GM04504 (cell line): ENCODE measurements at regions not wholly inside any gene's neighbourhood (a gene's known extent, or its start where the extent isn't known, plus 50 kb on each side); places are given as distances from the start of the nearest gene placed in this dataset.
A peak's percentile ranks its signal among the peaks of the same experiment; 100 is the strongest.
"Not testable (repeated sequence)": the region's sequence is repeated elsewhere in the genome, so short reads cannot be mapped to it uniquely, and the experiment has no call there.

ENCODE experiments used
- DNase-seq: peaks from one replicate; pipeline ENCODE4 v3.0.0-alpha.2; 2012; ENCODE audit warnings: low read depth

DNA sequence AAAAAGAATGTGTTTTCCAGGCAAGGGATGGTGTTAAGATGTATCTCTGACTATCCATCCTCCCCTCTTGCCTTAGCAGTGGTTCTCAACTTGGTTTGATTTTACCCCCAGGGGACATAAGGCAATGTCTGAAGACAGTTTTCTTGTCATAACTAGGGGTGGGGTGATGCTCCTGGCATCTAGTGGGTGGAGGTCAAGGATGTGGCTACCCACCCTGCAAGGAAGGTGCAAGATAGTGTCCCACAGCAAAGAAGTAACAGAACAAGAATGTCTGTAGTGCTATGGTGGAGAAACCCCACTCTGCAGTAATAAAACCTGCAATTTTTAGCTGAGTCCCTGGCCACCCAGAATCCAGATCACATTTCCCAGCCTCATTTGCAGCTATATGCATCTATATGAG, 81.2 kb upstream of the TBL1X start:
- no peak for DNase-seq

DNA sequence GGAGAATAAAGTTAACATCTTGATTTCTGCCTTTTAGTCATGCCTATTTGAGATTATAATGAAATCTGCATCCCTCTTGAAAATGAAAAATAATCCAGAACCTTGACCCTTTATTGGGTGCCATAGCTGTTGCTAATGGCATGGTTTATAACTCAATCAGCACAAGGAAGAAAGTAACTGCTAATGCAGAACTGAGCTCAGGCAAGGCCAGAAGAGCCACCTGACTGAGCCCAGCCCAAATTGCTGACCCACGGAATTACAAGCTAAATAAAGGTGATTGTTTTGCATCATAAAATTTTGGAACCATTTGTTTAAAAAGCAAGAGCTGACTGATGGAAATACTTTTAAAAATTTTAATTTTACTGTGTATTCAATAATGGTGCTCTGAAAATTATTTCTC, 76.4 kb upstream of the TBL1X start:
- DNase-seq, result no peak

DNA sequence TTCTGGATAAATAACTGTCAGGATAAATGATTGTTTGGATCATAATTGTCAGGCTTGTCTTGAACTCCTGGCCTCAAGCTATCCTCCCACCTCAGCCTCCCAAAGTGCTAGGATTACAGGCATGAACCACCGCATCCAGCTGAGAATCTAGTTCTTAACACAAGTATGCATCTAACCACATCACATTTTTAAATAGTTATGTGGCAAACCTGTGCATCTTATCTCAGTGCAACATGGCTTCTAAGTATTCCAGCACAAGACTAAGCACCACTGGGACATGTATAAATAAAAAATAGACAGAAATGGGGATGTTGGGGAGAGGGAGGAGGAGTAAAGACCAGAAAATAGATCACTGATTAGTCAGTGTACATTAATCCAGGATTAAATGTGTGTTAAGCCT, 74.7 kb upstream of the TBL1X start:
- no peak for DNase-seq

DNA sequence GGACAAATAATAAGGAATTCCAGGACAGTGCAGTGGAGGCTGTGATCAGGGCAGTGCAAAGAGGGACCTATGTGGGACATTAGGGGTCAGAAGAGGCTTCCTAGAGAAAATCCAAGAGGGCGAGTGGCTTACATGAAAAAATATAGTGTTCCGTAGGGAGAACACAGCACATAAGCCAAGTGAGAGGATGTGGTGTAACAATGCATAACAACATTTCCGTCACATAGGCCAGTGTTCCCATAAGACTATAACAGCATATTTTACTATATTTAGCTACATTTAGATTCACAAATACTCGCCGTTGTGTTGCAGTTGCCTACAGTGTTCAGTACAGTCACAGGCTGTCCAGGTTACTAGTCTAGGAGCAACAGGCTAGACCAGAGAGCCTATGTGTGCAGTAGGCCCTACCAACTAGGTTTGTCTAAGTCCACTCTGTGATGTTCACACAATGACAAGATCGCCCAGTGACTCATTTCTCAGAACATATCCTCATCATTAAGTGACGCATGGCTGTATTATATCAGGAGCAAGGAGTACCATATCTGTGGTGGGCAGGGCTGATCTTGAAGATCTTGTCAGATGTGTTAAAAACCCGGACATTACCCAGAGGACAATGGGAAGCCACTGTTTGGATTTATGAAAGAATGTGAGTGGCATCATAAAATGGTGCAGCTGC, 74.0 kb upstream of the TBL1X start:
- DNase-seq, result no peak

DNA sequence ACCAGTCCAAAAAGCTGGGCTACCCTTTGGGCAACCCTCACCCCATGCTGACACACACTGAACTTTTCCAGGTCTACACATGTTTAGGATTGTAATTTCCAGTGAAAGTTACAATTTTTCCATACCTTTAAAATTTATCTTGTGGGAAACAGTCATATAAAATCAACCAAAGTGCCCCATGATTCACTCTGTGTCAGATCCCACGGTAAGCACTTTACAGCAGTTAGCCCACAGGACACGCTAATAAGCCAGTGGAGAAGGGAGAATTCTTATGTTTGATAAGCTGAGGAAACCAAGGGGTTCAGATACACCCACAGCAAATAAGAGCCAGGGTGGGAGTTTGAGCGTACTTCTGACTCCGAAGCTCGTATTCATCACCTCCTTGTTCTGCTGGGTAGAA, 72.4 kb upstream of the TBL1X start:
- no peak for DNase-seq

DNA sequence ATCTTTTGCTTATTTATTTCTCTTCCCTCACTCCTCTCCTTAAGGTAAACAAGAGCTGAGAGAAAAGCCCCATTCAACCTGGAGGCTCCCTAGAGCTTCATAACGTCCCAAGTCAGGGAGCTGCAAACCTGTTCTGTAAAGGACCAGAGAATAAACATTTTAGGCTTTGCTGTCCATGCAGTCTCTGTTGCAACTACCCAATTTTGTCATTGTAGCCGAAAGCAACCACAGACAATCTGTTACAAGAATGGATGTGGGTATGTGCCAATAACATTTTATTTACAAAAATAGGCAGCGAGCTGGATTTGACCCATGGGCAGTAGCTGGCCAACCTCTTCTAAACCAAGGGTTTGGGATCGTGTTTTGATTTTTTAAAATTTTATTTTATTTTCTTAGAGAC, 71.3 kb upstream of the TBL1X start:
- DNase-seq, result no peak

DNA sequence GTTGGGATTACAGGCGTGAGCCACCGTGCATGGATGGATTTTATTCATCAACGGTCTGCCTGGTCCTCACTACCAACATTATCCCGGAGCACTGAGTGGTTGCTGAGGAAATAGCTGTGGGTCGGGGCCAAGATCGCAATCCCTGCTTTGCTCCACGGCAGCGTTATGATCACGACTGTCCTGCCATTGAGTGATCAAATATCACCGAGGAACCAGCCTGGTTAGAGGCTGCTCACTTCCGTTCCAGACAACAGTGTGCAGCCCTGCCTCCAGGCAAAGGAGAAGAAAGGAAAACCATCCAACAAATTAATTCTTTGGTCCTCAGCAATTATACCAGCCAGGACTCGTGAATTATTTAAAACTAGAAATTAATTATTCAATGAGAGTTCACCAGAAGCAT, 70.6 kb upstream of the TBL1X start:
- no peak for DNase-seq

DNA sequence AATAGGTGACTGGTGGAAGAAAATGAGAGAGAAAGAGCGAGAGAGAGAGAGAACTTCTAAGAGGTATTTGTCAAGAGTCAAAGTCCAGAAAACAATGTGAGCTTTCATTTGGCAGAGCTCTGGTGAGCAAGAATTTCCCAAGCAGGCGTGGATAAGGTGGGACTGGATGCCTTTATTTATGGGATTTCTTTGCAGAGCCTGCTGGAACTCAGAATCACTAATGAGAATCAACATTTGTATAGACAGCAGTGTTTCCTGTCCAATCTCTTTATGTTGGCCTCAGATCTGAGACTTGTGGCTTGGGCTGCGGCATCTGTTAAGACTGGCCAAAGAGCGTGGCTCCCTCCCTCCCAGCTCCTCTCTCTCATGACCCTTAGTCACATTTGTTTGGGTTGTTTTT, 67.9 kb upstream of the TBL1X start:
- DNase-seq, result no peak

DNA sequence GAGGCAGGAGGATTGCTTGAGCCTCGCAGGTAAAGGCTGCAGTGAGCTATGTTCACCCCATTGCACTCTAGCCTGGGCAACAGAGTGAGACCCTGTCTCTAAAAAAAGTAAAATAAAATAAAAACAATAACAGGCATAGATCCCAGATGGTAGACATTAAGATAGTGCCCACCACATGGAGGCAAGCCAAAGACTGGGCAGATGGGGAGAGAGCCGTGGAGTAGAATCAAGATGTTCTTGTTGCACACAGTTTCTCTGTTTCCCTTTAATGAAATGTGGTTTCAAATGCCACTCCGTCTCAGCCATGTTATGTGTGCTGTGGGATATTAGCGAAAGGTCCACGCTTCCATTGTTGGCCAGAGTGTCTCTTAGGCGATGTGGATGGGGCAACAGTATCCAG, 63.8 kb upstream of the TBL1X start:
- no peak for DNase-seq

DNA sequence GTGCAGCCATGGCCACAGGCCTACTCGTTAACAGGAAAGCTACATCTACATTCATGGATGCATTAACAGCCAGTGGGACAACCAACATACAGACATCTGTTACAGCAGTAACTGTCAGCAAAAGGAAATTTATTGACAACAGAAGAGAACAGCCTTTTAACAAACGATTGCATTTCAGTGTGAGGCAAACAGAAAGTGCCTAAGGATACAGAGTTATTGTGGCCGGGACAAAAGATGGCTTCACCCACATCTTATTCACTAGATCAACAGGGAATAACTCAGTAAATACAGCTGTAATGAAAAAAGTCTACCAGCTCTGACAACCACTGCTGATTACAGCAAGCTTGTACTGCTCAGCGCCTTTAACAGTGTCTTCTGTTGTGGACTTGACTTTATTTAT, 61.5 kb upstream of the TBL1X start:
- no peak for DNase-seq

DNA sequence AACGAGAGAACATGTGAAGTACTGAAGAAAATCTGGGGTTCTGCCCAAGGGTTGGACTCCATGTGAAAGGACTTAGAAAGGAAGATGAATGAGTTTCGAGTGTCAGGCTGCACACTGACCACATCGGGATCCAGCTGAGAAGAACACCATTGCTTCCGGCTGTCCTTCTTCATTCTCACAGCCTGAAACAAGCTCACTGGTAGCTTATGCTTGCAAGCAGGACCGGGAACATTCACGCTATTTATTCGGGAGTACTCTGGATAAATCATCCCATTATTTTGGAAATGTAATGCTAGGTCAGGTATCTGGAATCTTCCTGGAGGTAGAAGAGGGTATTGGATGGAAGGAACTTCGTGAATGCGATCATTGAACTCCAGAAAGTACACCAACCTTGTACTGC, 59.2 kb upstream of the TBL1X start:
- DNase-seq, result not testable (repeated sequence)

DNA sequence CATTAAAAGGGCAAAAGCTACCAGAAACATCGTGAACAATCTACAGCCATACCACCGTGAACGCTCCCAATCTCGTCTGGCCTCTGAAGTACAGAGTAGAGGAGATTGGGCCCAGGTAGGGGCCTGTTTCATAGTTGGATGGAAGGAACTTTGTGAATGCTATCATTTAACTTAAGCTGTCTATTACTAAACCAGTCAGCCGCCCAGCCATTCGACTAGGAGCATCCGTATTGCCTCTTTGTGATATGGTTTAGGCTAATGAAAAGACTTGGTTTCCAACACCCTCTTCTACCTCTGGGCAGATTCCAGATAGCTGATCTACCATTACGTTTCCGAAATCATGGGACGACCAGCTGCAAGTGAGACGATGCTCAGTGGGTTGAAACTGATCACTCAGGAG, 54.0 kb upstream of the TBL1X start:
- DNase-seq, result not testable (repeated sequence)

DNA sequence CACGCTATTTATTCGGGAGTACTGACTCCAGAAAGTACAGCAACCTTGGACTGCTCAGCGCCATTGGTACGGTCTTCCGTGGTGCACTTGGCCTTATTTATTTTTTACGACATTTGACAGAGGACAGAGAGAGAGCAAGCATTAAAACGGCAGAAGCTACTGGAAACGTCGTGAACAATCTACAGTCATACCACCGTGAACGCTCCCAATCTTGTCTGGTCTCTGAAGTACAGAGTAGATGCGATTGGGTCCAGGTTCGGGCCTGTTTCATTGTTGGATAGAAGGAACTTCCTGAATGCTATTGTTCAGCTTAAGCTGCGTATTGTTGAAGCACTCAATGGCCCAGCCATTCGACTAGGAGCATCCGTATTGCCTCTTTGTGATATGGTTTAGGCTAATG, 53.2 kb upstream of the TBL1X start:
- not testable (repeated sequence) for DNase-seq

DNA sequence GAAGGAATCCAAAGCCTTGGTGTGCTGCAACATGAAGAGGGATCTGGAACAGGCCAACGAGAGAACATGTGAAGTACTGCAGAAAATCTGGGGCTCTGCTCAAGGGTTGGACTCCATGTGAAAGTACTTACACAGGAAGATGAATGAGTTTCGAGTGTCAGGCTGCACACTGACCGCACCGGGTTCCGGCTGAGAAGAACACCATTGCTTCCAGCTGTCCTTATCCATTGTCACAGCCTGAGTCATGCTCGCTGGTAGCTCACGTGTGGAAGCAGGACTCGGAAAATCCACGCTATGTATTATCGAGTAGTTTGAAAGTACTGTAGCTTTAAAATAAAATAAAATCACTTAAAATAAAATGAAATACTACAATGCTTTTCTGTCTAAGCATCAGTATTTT, 50.4 kb upstream of the TBL1X start:
- DNase-seq, result peak; percentile 55
